SK-N-MC (cell line): ENCODE measurements at regions not wholly inside any gene's neighbourhood (a gene's known extent, or its start where the extent isn't known, plus 50 kb on each side); places are given as distances from the start of the nearest gene placed in this dataset.

ENCODE experiments used
- EZH2 ChIP-seq: fragments of 200-600 bp; sonication (generic); IDR thresholded peaks from one replicate; pipeline ENCODE4 v1.6.1; 2017; ENCODE audit warnings: antibody characterized with exemption
- FOXP2 ChIP-seq: optimal IDR thresholded peaks from 2 replicates; pipeline ENCODE3; 2011; ENCODE audit warnings: mild to moderate bottlenecking, moderate library complexity; ENCODE audit not compliant: insufficient read depth; ENCODE audit errors: extremely low read length, control extremely low read depth
- POLR2AphosphoS5 ChIP-seq: IDR thresholded peaks from 2 replicates; pipeline ENCODE4 v1.6.1; 2012; ENCODE audit warnings: mild to moderate bottlenecking, low read depth, low read length, borderline replicate concordance

- no peak for TF ChIP-seq EZH2
- no peak for TF ChIP-seq POLR2AphosphoS5
- TF ChIP-seq FOXP2 = no peak
Measured at GRCh38 chr3:180808823-180809575, 103.5 kb upstream of the FXR1 start.
